ENCODE measurements at regions not wholly inside any gene's neighbourhood (a gene's known extent, or its start where the extent isn't known, plus 50 kb on each side); places are given as distances from the start of the nearest gene placed in this dataset.

- TF ChIP-seq PBX3 (IDR thresholded peaks at IDR 0.05), result no peak
- TF ChIP-seq NPAS2 (CRISPR knock-in tag; IDR thresholded peaks at IDR 0.05; ENCODE audit: borderline replicate concordance), result no peak
- TF ChIP-seq HES2 (IDR thresholded peaks at IDR 0.05), result no peak
- no peak for TF ChIP-seq HMGXB4 (CRISPR knock-in tag; IDR thresholded peaks at IDR 0.05; ENCODE audit: borderline replicate concordance)
- TF ChIP-seq ATOH8 (CRISPR knock-in tag; IDR thresholded peaks at IDR 0.05; ENCODE audit: low read depth), result no peak
- no peak for TF ChIP-seq MAFK (IDR thresholded peaks at IDR 0.05; ENCODE audit: partially characterized antibody)
Observed at GRCh38 chr1:90534116-90534515, 183.0 kb downstream of the BARHL2 start (continued).

- ChIA-PET POLR2A (no interaction called here), CTCF (interaction anchor here (0.7 kb wide), 1 partner anchor 162 kb away, joined by 3 read pairs; no protein-coding TSS in a partner anchor)
- Histone ChIP-seq H3K4me3 (no peak overlapping the region), H3K4me1 (no peaks in the 10 kb centered on the region), H3K27ac (no peak overlapping the region), H3K4me2 (no peak overlapping the region), H3K9me3 (no peaks in the 10 kb centered on the region)
- ATAC-seq, result no peak
- FAIRE-seq, result no peak
- no peak for DNase-seq (ENCODE audit: low read depth in 1 of 2, low spot score in 1 of 2)
- no peak for TF ChIP-seq MAFK (IDR thresholded peaks at IDR 0.05; ENCODE audit: partially characterized antibody)
- no peak for TF ChIP-seq HOXB5 (CRISPR knock-in tag; IDR thresholded peaks at IDR 0.05)
- TF ChIP-seq REST (IDR thresholded peaks at IDR 0.05), result no peak
- no peak for TF ChIP-seq RNF2 (IDR thresholded peaks at IDR 0.05; ENCODE audit: borderline replicate concordance, low read depth)
- no peak for TF ChIP-seq SREBF2 (IDR thresholded peaks at IDR 0.05)
- no peak for TF ChIP-seq JUN (IDR thresholded peaks at IDR 0.05)
- TF ChIP-seq CHD2 (IDR thresholded peaks at IDR 0.05; ENCODE audit: low read length, partially characterized antibody), result no peak
- no peak for TF ChIP-seq POLR2AphosphoS2 (conservative IDR thresholded peaks at IDR 0.05; ENCODE audit: low read length)
- TF ChIP-seq RARB (CRISPR knock-in tag; IDR thresholded peaks at IDR 0.05), result no peak
- no peak for TF ChIP-seq RAD21 (conservative IDR thresholded peaks at IDR 0.05 in 1 of 2, IDR thresholded peaks at IDR 0.05 in 1 of 2)
- TF ChIP-seq MAX (IDR thresholded peaks at IDR 0.05), result no peak
- no peak for TF ChIP-seq BCL3 (IDR thresholded peaks at IDR 0.05)
- no peak for TF ChIP-seq HMGXB4 (CRISPR knock-in tag; IDR thresholded peaks at IDR 0.05; ENCODE audit: borderline replicate concordance)
- no peak for TF ChIP-seq FOXS1 (CRISPR knock-in tag; IDR thresholded peaks at IDR 0.05)
- TF ChIP-seq ELK1 (IDR thresholded peaks at IDR 0.05; ENCODE audit: low read depth, low read length), result no peak
- no peak for TF ChIP-seq CBX2 (IDR thresholded peaks at IDR 0.05; ENCODE audit: borderline replicate concordance, low read depth)
- TF ChIP-seq RCOR1 (IDR thresholded peaks at IDR 0.05; ENCODE audit: low read depth, low read length), result no peak
- TF ChIP-seq HEYL (CRISPR knock-in tag; IDR thresholded peaks at IDR 0.05), result no peak
- TF ChIP-seq USF2 (IDR thresholded peaks at IDR 0.05), result no peak
Observed at GRCh38 chr1:90526954-90527353, 190.1 kb downstream of the BARHL2 start.
